HS-27A (cell line): ENCODE measurements at regions not wholly inside any gene's neighbourhood (a gene's known extent, or its start where the extent isn't known, plus 50 kb on each side); places are given as distances from the start of the nearest gene placed in this dataset.
"Not testable (repeated sequence)": the region's sequence is repeated elsewhere in the genome, so short reads cannot be mapped to it uniquely, and the experiment has no call there.

Experiments
- DNase-seq: peaks from one replicate; pipeline ENCODE4 v3.0.0-alpha.2; 2012; ENCODE audit warnings: low read depth, missing footprints

DNA sequence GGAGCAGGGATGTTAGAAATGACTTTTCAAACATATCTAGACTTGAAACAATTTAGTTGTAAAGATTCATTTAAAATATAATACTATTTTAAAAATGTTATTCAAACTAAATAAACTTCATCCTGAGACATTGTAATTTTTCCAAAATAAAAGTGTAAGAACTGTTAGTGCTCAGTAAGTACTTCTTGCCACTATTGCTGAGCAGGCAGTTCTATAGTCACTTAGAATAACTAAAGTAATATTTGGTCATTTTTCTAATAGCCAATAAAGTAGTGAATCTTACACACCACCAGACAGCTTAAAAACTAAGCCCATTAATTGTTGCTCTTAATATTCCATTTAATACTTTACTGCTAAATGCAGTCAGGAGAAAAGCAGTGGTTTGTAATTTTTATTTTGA lies 1120.0 kb upstream of the CDH10 start:
- no peak for DNase-seq

- DNase-seq = no peak
Observed at GRCh38 chr5:25763781-25764180, 1119.0 kb upstream of the CDH10 start.

- no peak for DNase-seq
Observed at GRCh38 chr5:25754895-25755294, 1110.1 kb upstream of the CDH10 start.

DNA sequence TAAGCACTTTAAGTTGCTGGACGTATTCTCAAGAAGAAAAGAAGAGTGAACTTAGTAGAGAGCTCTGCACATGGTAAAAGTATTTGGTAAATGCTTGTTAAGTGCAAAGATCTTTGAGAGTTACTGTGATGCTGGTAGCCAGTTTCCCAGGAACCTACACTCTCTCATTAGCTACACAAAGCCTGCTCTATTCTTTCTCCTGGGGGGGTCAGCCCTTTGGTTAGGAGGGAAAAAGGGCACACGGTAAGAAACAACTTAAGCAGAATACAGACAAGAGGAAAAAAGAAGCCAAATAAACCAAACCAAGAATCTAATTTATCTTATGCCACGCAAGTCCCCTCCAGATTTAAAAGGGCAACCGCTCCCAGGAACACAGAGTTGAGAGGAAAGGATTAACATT lies 1100.1 kb upstream of the CDH10 start:
- no peak for DNase-seq

DNA sequence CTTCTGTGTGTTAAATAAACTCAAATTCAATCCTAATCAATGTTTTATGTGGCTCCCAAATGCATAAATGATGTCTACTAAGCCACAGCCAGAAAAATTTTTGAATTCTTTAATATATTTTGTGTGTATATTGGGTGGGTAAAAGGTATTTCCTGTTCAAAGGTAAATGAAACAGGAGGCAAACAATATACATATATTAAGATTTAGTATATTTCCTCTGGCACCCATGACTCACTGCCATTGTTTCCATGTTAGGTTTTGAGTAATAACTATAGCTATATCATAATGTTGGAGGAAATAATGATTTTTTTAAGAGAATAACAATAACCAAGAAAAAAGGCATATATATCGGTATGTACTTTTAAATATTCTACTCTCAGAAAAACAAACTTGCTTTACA lies 1071.9 kb upstream of the CDH10 start:
- DNase-seq = no peak

DNA sequence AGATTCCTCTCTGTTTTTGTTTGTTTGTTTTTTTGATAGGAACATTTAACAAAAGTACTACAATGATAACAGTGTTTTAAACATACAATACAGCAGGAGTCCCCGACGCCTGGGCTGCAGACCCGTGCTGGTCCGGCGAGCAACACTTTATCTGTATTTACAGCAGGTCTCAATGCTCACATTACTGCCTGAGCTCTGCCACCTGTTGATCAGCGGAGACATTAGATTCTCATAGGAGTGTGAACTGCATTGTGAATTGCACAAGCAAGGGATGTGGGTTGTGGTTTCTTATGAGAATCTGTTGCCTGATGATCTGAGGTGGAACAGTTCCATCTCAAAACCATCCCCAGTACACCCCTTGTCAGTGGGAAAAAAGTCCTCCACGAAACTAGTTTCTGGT lies 1068.5 kb upstream of the CDH10 start:
- no peak for DNase-seq

- DNase-seq = no peak
Observed at GRCh38 chr5:25707093-25707492, 1062.3 kb upstream of the CDH10 start.

GRCh38 chr5:25701936-25702335 lies 1057.2 kb upstream of the CDH10 start:
- no peak for DNase-seq

DNA sequence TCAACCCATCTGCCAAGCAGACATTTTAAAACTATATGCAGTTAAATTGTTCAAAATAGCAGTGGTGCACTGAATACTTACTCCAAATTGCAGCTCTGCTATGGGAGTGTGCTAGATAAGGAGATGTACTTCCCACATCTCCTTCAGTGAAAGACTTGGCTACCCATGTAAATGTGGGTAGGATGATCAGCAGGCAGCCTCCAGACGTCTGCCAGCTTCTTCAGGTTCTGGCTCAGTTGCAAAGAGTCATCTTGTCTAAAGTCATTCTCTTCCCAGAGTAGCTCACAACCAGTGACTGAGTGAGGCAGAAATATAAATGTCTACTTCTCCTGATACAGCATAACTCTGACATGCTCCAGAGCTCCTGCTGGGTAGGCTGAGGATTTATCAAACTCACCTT lies 1050.0 kb upstream of the CDH10 start:
- no peak for DNase-seq

DNA sequence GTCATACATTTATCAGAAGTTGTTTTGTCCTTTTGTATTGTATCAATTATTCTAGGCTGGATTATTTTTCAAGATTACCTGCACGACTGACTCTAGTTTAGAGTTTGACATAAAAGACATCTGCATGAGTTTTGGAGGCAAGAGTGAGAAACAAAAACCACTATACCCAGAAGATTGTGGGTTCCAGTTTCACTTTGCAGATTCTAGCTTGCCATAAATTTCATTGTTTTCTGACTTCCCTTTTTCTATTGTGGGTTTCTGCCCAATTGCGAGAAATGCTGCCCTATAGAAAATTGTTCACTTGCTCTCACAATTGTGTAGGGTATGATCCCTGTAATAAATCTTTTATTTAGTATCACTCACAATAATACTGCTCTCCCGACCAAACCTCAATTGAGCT lies 1043.4 kb upstream of the CDH10 start:
- DNase-seq = no peak

- no peak for DNase-seq
Observed at GRCh38 chr5:25669645-25670401, 1025.0 kb upstream of the CDH10 start.

DNA sequence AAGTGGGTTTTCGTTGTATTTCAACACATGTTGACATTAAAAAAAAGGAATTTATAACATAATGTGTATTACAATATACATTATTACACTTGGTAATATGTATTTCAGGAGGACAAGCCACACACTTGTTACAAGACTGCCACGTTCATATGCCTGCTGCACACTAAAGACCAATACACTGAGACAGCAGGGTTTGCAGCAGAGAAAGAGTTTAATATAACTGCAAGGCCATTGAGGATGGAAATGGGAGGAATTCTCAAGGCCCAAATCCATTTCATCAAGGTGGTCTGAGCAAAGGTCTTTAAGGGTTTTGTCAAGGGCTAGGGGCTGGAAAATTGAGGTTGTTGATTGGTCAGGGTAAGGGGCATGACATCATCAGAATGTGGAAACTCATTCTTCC lies 1017.8 kb upstream of the CDH10 start:
- DNase-seq = no peak

DNA sequence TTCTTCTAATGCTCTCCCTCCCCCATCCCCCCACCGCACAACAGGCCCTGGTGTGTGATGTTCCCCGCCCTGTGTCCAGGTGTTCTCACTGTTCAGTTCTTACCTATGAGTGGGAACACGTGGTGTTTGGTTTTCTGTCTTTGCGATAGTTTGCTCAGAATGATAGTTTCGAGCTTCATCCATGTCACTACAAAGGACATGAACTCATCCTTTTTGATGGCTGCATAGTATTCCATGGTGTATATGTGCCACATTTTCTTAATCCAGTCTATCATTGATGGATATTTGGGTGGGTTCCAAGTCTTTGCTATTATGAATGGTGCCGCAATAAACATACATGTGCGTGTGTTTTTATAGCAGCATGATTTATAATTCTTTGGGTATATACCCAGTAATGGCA lies 1005.5 kb upstream of the CDH10 start:
- not testable (repeated sequence) for DNase-seq

DNA sequence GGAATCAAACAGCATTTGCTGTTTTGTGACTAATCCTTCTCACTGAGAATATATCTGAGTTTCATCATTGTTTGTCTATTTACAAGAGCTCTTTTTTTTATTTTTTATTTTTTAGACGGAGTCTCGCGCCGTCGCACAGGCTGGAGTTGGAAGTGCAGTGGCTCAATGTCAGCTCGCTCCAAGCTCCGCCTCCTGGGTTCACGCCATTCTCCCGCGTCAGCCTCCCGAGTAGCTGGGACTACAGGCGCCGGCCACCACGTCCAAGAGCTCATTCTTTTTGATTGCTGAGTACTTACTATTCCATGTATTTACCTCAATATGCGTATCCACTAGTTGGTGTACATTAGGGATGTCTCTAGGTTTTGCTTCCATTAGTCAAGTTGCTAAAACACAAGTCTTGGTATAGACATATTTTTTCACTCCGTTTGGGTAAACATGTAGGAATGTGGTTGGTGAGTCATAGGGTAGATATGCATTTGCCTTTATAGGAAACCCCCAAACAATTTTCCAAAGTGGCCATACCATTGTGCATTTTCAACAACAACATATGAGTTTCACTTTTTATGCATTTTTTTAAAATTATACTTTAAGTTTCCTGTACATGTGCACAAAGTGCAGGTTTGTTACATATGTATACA lies 1005.0 kb upstream of the CDH10 start:
- no peak for DNase-seq

DNA sequence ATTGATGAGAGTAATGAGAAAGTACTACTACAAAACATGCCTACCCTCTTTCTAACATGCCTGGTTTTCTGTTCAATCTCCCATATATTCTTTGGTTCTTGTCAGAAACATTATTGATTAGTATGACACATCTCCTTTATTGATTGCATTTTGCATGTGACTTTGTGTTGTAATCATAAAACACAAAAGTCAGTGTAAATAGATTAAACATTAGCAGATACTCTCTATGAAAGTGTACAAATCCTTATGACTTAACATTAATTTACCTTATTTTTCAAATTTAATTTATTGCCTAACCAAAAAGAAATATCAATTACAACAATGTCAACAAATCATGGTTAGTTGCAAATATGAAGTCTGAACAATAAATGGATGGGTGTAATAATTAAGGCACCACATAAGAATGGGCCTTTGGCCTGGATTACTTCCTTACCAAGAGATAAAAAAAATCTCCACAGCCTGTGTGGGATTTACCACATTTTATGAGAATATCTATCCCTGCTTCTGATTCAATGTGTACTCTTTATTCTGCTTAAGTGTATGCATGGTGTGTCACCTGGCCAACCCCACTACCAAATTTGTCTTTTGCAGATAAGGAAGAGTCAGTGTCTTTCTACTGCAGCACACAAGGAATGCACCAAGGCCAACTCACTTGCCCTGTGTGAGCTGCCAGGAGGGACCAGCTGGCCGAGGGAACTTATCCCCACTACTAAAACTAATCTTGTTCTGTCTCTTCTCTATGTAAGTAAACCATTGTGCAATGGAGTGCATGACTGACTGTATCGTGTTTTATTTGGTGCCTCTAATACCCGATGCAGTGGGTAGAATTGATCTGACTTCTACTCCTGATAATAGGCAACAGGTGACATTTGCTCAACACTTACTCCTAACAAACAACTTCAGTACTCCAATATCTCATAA lies 1001.9 kb upstream of the CDH10 start:
- no peak for DNase-seq

DNA sequence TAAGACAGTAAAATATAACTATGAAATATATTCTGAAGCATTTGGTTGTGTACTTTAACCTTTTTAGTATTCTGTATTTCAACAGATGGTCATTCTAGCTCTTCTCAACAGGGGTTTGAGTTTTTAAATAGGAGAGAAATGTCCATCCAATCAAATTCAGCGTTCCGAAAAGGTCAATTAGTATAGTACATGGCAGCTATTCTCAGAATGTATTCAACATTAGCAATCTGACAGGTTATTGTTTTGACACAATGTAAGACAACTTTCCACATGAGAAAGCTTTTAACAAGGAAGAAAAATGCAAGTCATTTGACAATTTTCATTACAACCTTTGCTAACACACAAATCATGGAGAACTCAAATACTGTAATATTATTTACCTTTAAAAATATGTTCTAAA lies 996.3 kb upstream of the CDH10 start:
- DNase-seq = no peak

GRCh38 chr5:25619273-25619672 lies 974.5 kb upstream of the CDH10 start:
- DNase-seq = no peak

DNA sequence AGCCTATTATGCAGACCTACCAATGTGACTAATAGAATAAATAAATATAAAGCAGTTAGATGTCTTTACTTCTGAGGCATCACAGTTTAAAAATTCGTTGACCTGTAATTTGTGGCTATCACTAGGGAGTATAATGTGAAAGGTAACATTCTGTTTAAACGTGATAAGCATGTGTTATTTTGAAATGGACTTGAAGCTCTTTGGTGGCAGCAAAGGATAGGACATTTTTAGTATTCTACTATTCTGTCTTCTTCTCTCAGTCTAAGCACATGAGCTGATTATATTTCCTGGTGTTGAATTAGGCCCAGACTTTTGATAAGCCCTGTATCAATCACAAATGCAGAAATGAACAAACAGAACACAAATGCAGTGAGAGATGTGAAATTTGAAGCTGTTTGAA lies 974.0 kb upstream of the CDH10 start:
- DNase-seq = no peak

DNA sequence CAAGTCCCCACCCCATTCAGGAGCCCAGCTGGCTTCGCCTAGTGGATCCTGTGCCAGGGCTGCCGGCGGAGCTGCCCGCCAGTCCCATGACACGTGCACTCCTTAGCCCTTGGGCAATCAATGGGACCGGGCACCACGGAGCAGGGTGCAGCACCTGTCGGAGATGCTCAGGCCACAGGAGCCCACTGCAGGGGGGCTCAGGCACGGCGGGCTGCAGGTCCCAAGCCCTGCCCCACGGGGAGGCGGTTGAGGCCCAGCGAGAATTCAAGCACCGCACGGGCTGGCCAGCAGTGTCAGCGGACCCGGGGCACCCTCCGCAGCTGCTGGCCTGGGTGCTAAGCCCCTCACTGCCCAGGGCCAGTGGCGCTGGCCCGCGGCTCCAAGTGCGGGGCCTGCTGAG lies 969.7 kb upstream of the CDH10 start:
- no peak for DNase-seq

DNA sequence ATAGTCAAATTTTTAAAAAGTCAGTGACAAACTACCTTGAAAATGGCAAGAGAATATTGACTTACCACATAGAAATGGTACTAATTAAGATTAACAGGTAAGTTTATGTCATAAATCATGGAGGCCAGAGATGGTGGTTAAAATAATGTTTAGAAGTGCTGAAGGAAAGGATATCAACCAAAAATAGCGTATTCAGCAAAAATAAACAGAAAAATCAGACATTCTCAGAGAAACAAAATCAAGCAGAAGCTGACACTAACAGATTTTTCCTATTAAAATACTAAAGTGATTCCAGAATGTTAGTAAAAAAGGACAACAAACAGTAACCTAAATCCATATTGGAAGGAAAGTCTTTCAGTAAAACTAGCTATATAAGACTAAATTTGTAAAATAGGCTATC lies 959.9 kb upstream of the CDH10 start:
- DNase-seq = no peak

- no peak for DNase-seq
Observed at GRCh38 chr5:25579111-25579510, 934.3 kb upstream of the CDH10 start.

DNA sequence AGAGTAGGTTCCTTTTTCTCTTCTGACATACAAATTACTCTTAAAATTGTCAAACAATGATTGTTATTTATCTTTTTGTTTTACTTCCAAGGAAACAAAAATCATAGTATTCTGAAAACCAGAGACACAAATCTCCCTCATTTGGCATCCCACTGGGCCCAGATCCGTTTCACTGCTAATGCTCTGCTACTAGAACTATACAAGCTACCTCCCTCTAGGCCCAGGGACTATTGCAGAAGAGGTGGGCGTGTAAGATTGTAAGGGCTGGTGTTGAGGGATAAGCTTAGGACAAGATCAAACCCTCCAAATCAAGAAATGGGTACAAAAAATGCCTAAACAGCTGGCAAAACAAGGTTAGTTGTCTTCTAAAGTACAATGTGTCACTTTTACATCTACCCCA lies 928.9 kb upstream of the CDH10 start:
- no peak for DNase-seq

DNA sequence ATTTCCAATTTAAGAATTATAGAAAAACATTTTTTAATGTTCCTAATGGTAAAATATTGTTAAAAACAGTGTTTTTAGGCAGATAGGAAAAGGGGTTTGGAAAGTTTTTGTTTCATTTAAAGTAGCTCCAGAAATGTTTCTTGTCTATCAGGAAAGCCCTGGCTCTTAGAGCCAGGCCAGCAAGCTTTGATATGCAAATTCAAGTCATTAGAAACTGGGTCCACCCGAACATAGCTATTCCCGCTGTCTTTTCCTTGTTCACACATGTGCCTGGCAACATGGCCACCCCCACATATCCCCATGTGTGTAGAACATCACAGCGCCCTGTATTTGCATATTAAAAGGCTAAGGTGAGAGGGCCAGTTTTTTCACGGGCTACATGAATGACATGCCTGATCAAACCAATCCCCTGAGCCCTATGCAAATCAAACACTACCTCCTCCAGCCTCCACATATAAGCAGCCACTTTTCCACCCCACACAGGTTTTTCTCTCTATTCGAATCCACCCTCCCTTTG lies 925.3 kb upstream of the CDH10 start:
- no peak for DNase-seq
